Smooth muscle cell of the brain vasculature (primary cell): ENCODE measurements at regions not wholly inside any gene's neighbourhood (a gene's known extent, or its start where the extent isn't known, plus 50 kb on each side); places are given as distances from the start of the nearest gene placed in this dataset.

Source experiments
- DNase-seq: peaks from one replicate; pipeline ENCODE4 v3.0.0-alpha.2; 2012; ENCODE audit warnings: low read depth, low spot score

DNA sequence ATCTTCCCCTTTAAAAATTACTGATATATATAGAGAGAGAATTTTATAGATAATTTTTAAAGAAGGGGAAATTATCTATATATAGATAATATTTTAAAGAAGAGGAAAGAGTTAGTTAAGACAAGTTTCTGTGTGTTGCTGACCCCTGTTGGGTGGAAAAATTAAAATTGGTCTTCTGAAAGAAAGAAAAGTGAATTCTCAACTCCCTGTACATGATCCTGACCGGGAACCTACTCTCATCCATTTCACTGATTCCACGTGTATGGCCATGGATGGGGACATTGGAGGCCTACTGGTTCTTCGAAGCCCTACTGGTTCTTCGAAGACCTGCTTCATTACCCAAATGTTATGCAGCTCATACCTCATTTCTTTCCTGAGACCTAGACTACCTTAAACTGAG, 53.0 kb upstream of the TCF21 start:
- no peak for DNase-seq

DNA sequence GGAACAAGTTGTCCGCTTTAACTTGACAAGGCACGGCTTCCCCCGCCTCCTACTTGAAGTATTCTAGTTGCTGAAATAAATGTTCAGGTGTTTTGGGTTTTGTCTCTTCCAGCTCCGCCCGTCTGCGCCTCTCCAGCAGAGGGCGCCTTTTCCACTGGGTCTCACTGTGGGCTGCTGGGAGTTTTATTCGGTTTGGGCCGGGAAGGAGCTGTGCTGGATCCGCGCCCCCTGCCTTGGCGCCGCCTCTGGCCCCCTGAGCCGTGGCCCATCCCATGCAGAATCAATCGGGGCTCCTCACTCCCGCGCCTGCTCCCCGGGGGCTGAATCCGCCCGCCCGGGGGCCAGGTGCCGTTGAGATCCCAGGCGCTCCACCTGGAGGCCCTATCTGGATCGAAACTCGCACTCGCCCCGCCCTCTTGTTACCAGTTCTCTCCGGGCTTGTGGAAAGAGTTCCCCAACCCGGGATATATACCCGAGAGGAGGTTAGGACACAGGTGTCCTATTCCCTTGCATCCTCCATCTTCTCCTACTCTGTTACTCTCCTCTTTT, 51.0 kb upstream of the TCF21 start:
- DNase-seq = peak; percentile 33
